Peyer's patch (tissue), 4 donors: ENCODE measurements at regions not wholly inside any gene's neighbourhood (a gene's known extent, or its start where the extent isn't known, plus 50 kb on each side); places are given as distances from the start of the nearest gene placed in this dataset.

Experiments
- DNase-seq, 3 donors: peaks; one replicate each; pipeline ENCODE4 v3.0.0-alpha.2; 2017 to 2019
- H3K27ac ChIP-seq, 4 donors: fragments of 200-600 bp; sonication (generic); one replicate each; pipeline ENCODE4 v1.5.1; 2016 to 2019
- H3K27me3 ChIP-seq, 2 donors: fragments of 200-600 bp; sonication (generic); one replicate each; pipeline ENCODE4 v1.5.1; 2019
- H3K36me3 ChIP-seq, 3 donors: fragments of 200-600 bp; sonication (generic); one replicate each; pipeline ENCODE4 v1.5.1; 2016 to 2019
- H3K4me1 ChIP-seq, 4 donors: fragments of 200-600 bp; sonication (generic); one replicate each; pipeline ENCODE4 v1.5.1; 2016 to 2019
- H3K4me3 ChIP-seq, 4 donors: fragments of 200-600 bp; sonication (generic); 1 replicate in 3 of 4; 2 replicates in 1 of 4; pipeline ENCODE4 v1.5.1; 2016 to 2019; ENCODE audit warnings: mild to moderate bottlenecking in 1 of 4
- H3K9me3 ChIP-seq, 4 donors: fragments of 200-600 bp; sonication (generic); one replicate each; pipeline ENCODE4 v1.5.1; 2016 to 2019; ENCODE audit warnings: mild to moderate bottlenecking in 1 of 4
- POLR2A ChIP-seq, 2 donors: fragments of 450-650 bp; IDR thresholded peaks; one replicate each; pipeline ENCODE4 v1.5.1; 2017; ENCODE audit warnings: antibody characterized with exemption in 2 of 2, mild to moderate bottlenecking in 2 of 2, moderate library complexity in 2 of 2
- TF ChIP-seq, protein P1 (sequence below), 6 experiments: fragments of 450-650 bp in 4 of 6; fragments of 200-600 bp in 2 of 6; sonication (generic) in 1 of 6; IDR thresholded peaks; one replicate each; pipeline ENCODE4 v1.5.1; 2017 to 2019; ENCODE audit warnings: antibody characterized with exemption in 6 of 6, mild to moderate bottlenecking in 3 of 6, moderate library complexity in 1 of 6

GRCh38 chr21:16322454-16322853, 592.7 kb downstream of the USP25 start:
- H3K4me3 ChIP-seq, result no peak overlapping the region
- H3K27me3 ChIP-seq, result no peaks in the 10 kb centered on the region
- no peaks in the 10 kb centered on the region for H3K9me3 ChIP-seq
- no peaks in the 10 kb centered on the region for H3K36me3 ChIP-seq
- no peak for DNase-seq
- no peak overlapping the region for H3K27ac ChIP-seq
- TF ChIP-seq POLR2A (IDR thresholded peaks at IDR 0.05), result no peak
- TF ChIP-seq, protein P1, sequence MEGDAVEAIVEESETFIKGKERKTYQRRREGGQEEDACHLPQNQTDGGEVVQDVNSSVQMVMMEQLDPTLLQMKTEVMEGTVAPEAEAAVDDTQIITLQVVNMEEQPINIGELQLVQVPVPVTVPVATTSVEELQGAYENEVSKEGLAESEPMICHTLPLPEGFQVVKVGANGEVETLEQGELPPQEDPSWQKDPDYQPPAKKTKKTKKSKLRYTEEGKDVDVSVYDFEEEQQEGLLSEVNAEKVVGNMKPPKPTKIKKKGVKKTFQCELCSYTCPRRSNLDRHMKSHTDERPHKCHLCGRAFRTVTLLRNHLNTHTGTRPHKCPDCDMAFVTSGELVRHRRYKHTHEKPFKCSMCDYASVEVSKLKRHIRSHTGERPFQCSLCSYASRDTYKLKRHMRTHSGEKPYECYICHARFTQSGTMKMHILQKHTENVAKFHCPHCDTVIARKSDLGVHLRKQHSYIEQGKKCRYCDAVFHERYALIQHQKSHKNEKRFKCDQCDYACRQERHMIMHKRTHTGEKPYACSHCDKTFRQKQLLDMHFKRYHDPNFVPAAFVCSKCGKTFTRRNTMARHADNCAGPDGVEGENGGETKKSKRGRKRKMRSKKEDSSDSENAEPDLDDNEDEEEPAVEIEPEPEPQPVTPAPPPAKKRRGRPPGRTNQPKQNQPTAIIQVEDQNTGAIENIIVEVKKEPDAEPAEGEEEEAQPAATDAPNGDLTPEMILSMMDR (IDR thresholded peaks at IDR 0.05), result no peak
- H3K4me1 ChIP-seq, result no peaks in the 10 kb centered on the region

DNA sequence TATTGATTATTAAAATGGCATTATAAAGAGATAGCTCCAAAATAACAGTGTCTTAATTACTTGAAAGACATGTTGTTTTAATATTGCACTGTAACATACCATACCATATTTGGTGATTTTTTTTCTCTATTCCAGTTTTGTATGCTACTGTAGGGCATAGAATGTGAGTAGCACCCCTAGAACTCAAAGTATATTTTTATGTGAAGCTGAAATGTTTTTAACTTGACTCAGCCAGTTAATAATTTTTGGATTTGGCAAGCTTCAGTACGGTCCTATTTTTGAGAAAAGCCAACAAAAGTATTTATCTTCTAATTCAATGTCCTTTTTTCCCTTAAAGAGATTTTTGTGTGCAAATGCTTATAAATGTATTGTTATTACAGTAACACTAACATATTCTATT, 593.8 kb downstream of the USP25 start:
- Histone ChIP-seq H3K4me3 (no peak overlapping the region), H3K27ac (no peak overlapping the region)

DNA sequence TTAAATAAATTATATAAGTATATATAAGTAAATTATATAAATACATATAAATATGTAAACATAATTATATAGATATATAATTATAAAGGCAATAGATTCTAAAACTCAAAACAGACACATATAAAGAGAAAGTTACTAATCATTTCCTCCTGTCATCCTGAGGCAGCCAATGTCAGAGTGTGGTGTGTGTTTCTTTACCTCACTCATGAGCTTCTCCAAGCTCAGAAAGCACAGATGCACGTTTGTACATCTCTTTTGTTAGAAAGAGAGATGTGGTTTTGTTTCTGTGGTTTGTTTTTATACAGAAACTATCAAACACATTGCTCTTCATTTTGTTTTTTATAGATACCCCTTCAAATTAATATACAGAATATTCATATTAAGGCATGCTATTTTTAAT, 594.8 kb downstream of the USP25 start:
- Histone ChIP-seq H3K4me1 (no peaks in the 10 kb centered on the region), H3K9me3 (no peaks in the 10 kb centered on the region), H3K36me3 (no peaks in the 10 kb centered on the region), H3K27me3 (no peaks in the 10 kb centered on the region), H3K4me3 (no peak overlapping the region), H3K27ac (no peak overlapping the region)
- no peak for DNase-seq
- TF ChIP-seq, protein P1 (IDR thresholded peaks at IDR 0.05), result no peak
- no peak for TF ChIP-seq POLR2A (IDR thresholded peaks at IDR 0.05)

More for the DNA sequence above, 593.8 kb downstream of the USP25 start:
- H3K27me3 ChIP-seq, result no peaks in the 10 kb centered on the region
- H3K4me1 ChIP-seq, result no peaks in the 10 kb centered on the region
- H3K36me3 ChIP-seq, result no peaks in the 10 kb centered on the region
- TF ChIP-seq POLR2A (IDR thresholded peaks at IDR 0.05), result no peak
- TF ChIP-seq, protein P1 (IDR thresholded peaks at IDR 0.05), result no peak
- no peak for DNase-seq
- H3K9me3 ChIP-seq, result no peaks in the 10 kb centered on the region

DNA sequence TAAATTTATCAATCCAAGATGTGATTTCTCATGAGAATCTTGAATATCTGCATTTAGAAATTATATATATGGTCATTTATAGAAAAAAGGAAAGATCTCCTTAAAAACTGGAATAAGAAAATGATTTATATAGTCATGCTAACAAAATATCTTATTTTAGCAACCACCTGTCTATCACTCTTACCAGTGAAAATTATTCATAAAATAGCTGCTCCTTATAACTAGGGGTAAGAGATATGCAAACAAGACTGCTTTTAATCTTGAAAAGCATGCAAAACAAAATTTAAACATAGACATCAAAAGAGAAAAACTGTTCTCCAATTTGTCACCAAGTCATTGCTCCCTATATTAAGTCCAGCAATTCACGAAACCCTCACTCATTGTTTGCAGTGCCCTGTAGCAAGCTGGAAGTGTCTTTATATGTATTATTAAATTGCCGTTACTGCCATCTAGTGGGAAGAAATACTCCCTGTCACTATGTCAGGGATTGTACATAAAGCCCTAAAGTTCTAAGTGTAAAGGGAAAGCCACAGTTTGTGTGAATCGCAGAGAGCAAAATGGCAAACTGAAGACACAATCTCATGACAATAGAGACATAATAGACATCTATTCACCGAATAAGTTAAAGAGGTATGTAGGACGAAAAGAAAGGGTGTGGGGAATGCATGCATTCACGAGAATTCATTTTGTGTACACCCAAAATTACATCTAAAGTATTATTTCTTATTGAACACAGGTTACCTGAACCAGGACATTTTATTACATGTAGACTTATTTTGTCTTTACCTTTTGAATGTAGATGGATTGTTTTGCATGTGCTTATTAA, 600.5 kb downstream of the USP25 start:
- no peak overlapping the region for H3K4me3 ChIP-seq
- H3K27me3 ChIP-seq, result no peaks in the 10 kb centered on the region
- no peaks in the 10 kb centered on the region for H3K4me1 ChIP-seq
- no peak overlapping the region for H3K27ac ChIP-seq
- no peaks in the 10 kb centered on the region for H3K9me3 ChIP-seq
- TF ChIP-seq, protein P1 (IDR thresholded peaks at IDR 0.05), result peak in 4 of 6 experiments; percentile 32 to 52 (median 44)
- TF ChIP-seq POLR2A (IDR thresholded peaks at IDR 0.05), result no peak
- no peak for DNase-seq
- H3K36me3 ChIP-seq, result no peaks in the 10 kb centered on the region

DNA sequence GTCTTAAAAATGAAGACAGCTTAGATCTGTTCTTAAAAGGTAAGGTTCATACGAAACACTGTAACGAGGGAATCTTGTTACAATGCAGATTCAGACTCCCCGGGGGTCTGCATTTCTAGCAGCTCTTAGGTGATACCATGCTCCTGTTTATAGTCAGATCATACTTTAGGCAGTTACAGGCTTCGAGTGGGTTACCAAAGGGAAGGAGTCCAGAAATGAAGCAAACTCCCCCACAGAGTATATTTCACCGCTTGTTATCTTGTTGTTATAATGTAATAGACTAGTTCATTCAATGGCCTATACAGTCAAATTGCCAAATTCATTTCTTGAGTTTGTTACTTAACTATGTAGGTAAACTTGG, 601.1 kb downstream of the USP25 start:
- no peaks in the 10 kb centered on the region for H3K27me3 ChIP-seq
- no peaks in the 10 kb centered on the region for H3K9me3 ChIP-seq
- H3K27ac ChIP-seq, result no peak overlapping the region
- no peak for TF ChIP-seq POLR2A (IDR thresholded peaks at IDR 0.05)
- TF ChIP-seq, protein P1 (IDR thresholded peaks at IDR 0.05), result no peak
- H3K4me1 ChIP-seq, result no peaks in the 10 kb centered on the region
- DNase-seq, result no peak
- no peaks in the 10 kb centered on the region for H3K36me3 ChIP-seq
- H3K4me3 ChIP-seq, result no peak overlapping the region
